Glutamatergic neuron (in vitro differentiated cells): ENCODE measurements at regions not wholly inside any gene's neighbourhood (a gene's known extent, or its start where the extent isn't known, plus 50 kb on each side); places are given as distances from the start of the nearest gene placed in this dataset.

Source experiments
- DNase-seq: peaks from one replicate; pipeline ENCODE4 v3.0.0; 2022
- H3K27ac Mint-ChIP-seq: one replicate; pipeline ENCODE4 v1.8.0; 2020; ENCODE audit warnings: mild to moderate bottlenecking, mixed read lengths, inconsistent platforms; ENCODE audit not compliant: unreplicated experiment
- H3K27me3 Mint-ChIP-seq: one replicate; pipeline ENCODE4 v1.8.0; 2020; ENCODE audit warnings: mild to moderate bottlenecking, moderate library complexity, mixed read lengths, inconsistent platforms; ENCODE audit not compliant: unreplicated experiment
- H3K36me3 Mint-ChIP-seq: one replicate; pipeline ENCODE4 v1.8.0; 2020; ENCODE audit warnings: mild to moderate bottlenecking, mixed read lengths, inconsistent platforms; ENCODE audit not compliant: unreplicated experiment
- H3K4me1 Mint-ChIP-seq: one replicate; pipeline ENCODE4 v1.8.0; 2020; ENCODE audit warnings: mild to moderate bottlenecking, low read depth, mixed read lengths, inconsistent platforms; ENCODE audit not compliant: unreplicated experiment
- H3K4me3 Mint-ChIP-seq: one replicate; pipeline ENCODE4 v1.8.0; 2020; ENCODE audit warnings: mild to moderate bottlenecking, mixed read lengths, inconsistent platforms; ENCODE audit not compliant: unreplicated experiment
- H3K9me3 Mint-ChIP-seq: one replicate; pipeline ENCODE4 v1.8.0; 2020; ENCODE audit warnings: mild to moderate bottlenecking, moderate library complexity, mixed read lengths, inconsistent platforms; ENCODE audit not compliant: unreplicated experiment
- TF ChIP-seq, protein P1 (sequence below): fragments of 200-600 bp; sonication (generic); IDR thresholded peaks from one replicate; pipeline ENCODE4 v1.5.0; 2021; ENCODE audit not compliant: partially characterized antibody, unreplicated experiment

DNA sequence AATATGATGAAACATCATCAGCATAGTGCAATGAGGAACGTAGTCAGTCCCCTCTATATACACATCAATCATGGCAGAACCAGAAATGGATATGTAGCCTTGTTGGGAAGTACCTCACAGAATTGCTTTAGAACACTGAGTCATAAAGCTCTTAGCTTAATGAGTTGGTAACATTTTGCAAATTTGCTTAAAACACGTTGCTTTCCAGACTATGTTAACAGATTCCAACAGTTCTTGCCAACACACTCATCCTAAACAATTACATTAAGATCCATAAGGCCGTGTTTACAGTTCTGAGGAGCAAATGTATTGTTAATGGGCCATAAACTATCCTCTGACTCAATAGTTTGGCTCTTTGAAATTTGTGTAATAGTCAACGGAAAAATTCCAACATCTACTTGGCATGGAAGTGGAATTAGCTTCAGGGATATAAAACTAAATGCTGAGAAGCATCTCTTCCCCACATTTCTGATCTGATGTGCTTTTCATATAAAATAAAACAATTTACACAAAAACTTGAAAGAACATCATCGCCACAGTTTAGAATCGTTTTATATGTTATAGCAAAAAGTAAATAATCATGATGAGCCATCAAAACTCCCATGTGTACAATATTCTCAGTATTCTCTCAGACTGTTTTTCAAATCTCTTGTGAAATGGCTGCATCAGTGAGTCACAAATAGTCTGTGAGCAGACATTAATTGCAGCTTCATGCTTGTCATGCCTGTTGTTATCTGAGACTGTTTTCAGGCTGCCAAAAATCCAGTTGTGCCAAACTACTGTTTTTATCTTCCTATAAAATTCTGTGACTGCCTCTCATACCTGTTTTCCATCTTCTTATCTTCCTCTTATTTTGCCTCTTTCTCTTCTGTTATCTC lies 291.9 kb downstream of the COX7C start:
- TF ChIP-seq, protein P1, sequence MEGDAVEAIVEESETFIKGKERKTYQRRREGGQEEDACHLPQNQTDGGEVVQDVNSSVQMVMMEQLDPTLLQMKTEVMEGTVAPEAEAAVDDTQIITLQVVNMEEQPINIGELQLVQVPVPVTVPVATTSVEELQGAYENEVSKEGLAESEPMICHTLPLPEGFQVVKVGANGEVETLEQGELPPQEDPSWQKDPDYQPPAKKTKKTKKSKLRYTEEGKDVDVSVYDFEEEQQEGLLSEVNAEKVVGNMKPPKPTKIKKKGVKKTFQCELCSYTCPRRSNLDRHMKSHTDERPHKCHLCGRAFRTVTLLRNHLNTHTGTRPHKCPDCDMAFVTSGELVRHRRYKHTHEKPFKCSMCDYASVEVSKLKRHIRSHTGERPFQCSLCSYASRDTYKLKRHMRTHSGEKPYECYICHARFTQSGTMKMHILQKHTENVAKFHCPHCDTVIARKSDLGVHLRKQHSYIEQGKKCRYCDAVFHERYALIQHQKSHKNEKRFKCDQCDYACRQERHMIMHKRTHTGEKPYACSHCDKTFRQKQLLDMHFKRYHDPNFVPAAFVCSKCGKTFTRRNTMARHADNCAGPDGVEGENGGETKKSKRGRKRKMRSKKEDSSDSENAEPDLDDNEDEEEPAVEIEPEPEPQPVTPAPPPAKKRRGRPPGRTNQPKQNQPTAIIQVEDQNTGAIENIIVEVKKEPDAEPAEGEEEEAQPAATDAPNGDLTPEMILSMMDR = no peak
- H3K36me3 Mint-ChIP-seq = no peaks in the 10 kb centered on the region
- H3K9me3 Mint-ChIP-seq = no peaks in the 10 kb centered on the region
- no peak overlapping the region for H3K4me3 Mint-ChIP-seq
- H3K27ac Mint-ChIP-seq = no peak overlapping the region
- DNase-seq = no peak
- H3K4me1 Mint-ChIP-seq = no peaks in the 10 kb centered on the region
- no peaks in the 10 kb centered on the region for H3K27me3 Mint-ChIP-seq

DNA sequence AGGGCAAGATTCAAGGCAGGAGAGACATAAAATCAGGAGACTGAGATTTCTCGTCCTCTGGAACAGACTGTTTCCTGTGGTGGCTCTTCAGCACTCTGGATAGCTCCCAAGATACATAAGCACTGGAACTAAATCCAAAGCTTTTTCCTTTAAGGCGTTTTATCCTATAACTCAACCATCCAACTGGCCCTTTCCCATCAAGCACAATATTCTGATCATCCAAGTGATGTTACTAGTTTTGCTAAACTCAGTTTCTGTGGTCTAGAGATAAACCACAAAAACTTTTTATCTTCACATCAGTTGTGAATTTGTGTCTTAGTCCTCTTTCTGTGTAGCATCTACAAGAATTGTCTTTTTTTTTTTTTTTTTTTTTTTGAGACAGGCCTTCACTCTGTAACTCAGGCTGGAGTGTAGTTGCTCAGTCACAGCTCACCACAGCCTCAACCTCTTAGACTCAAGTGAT lies 299.4 kb downstream of the COX7C start:
- H3K27ac Mint-ChIP-seq = no peak overlapping the region
- DNase-seq = no peak
- TF ChIP-seq, protein P1 = no peak
- no peaks in the 10 kb centered on the region for H3K36me3 Mint-ChIP-seq
- H3K27me3 Mint-ChIP-seq = no peaks in the 10 kb centered on the region
- H3K9me3 Mint-ChIP-seq = no peaks in the 10 kb centered on the region
- no peak overlapping the region for H3K4me3 Mint-ChIP-seq
- H3K4me1 Mint-ChIP-seq = no peaks in the 10 kb centered on the region

DNA sequence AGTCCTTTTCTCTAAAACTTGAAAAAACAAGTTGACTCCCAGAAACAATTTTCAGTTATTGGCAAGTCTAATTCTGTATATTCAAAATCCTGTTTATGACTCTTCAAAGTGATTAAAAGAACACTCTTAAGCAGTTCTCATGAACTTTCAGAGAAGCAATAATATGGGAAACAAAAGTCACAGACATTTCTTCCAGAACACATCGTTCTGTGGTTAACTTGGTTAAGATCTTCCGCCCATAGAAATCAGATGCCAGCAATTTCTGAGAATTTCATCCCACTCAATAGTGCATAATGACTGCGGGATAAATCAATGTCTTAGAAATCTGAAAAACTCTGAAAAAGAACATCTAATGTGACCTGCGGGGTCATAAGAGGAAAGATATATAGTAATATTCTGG lies 300.5 kb downstream of the COX7C start:
- no peaks in the 10 kb centered on the region for H3K27me3 Mint-ChIP-seq
- H3K4me1 Mint-ChIP-seq = no peaks in the 10 kb centered on the region
- no peak overlapping the region for H3K4me3 Mint-ChIP-seq
- no peak for DNase-seq
- no peaks in the 10 kb centered on the region for H3K36me3 Mint-ChIP-seq
- no peak overlapping the region for H3K27ac Mint-ChIP-seq
- TF ChIP-seq, protein P1 = no peak
- H3K9me3 Mint-ChIP-seq = no peaks in the 10 kb centered on the region

DNA sequence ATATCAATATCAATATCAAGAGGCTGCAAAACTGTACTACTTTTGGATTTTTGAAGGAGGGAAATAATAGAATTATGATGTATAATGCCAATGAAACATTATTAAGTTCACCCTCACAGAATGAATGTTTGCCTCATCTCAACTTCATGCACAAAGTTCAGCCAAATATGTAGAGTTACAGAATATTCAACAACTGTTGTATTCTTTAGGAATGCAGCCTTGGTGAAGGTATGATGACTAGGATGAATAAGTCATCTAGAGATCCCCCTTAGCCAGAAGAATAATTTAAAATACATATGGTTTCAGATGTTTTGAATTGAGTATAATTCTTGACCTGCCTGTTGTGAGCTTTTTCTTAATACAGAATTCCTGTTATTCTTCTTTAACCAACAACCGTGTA lies 308.3 kb downstream of the COX7C start:
- no peak overlapping the region for H3K27ac Mint-ChIP-seq
- TF ChIP-seq, protein P1 = no peak
- no peaks in the 10 kb centered on the region for H3K27me3 Mint-ChIP-seq
- no peaks in the 10 kb centered on the region for H3K9me3 Mint-ChIP-seq
- H3K4me3 Mint-ChIP-seq = no peak overlapping the region
- DNase-seq = no peak
- H3K36me3 Mint-ChIP-seq = no peaks in the 10 kb centered on the region
- no peaks in the 10 kb centered on the region for H3K4me1 Mint-ChIP-seq

DNA sequence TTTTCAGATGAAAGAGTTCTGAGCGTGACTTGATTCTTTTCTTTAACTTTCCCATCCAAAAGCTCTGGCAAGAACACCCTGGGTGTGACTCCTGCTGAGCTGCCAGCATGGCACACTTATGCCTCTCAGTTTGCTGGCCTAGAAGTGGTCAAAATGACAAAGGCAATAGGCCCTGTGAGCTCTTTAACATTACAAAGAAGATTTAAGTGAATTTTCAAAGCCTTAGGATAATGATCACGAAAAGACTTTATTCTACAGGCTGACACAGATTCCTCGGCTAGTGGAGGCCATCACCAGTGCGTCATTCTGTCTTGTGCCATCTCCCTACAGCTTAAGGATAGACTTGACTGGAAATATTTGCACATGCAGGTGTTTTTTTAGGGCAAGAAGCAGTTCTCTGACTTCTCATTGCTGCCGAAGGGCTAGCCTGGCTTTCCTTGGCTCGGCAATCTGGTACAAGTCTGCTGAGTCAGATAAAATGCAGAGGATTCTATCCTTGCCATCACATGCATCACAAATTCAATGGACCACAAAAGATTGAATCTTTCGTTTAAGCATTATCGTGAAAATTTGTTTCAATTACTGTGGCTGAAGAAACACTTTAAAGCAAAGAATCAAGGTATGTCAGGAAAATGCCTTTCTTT lies 311.5 kb downstream of the COX7C start:
- no peaks in the 10 kb centered on the region for H3K9me3 Mint-ChIP-seq
- H3K4me3 Mint-ChIP-seq = no peak overlapping the region
- no peaks in the 10 kb centered on the region for H3K36me3 Mint-ChIP-seq
- no peak for DNase-seq
- H3K27me3 Mint-ChIP-seq = no peaks in the 10 kb centered on the region
- no peaks in the 10 kb centered on the region for H3K4me1 Mint-ChIP-seq
- H3K27ac Mint-ChIP-seq = no peak overlapping the region
- TF ChIP-seq, protein P1 = no peak
